ENCODE measurements at regions not wholly inside any gene's neighbourhood (a gene's known extent, or its start where the extent isn't known, plus 50 kb on each side); places are given as distances from the start of the nearest gene placed in this dataset.

DNA sequence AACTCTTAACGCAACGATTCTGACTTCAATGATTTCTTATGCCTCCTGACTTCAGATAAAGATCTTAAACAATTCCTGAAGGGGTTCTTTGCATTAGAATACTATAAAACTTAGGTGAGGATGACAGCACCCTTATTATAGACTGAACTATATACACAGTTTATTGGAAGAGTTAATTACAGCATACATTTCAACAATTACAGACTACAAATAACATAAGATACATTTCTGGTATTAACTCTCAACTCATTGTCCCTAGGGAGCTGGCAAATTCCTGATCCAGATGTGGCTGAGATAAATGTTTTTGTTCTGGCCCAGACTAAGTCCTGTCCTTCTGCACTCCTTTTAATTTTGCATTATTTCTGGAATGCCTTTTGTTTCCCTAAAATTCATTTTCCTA, 155.5 kb upstream of the TMC3 start:
- Histone ChIP-seq H3K4me3 (no peak overlapping the region), H3K9me3 (no peaks in the 10 kb centered on the region), H3K4me1 (no peaks in the 10 kb centered on the region), H3K4me2 (no peak overlapping the region), H3K27ac (no peak overlapping the region)
- FAIRE-seq (no peak), DNase-seq (ENCODE audit: low read depth in 1 of 2, low spot score in 1 of 2) (no peak), ATAC-seq (no peak)
- no peak for TF ChIP-seq MAFK (IDR thresholded peaks at IDR 0.05; ENCODE audit: partially characterized antibody)
- TF ChIP-seq NR3C1 (IDR thresholded peaks at IDR 0.05) = no peak
- TF ChIP-seq, protein P1, sequence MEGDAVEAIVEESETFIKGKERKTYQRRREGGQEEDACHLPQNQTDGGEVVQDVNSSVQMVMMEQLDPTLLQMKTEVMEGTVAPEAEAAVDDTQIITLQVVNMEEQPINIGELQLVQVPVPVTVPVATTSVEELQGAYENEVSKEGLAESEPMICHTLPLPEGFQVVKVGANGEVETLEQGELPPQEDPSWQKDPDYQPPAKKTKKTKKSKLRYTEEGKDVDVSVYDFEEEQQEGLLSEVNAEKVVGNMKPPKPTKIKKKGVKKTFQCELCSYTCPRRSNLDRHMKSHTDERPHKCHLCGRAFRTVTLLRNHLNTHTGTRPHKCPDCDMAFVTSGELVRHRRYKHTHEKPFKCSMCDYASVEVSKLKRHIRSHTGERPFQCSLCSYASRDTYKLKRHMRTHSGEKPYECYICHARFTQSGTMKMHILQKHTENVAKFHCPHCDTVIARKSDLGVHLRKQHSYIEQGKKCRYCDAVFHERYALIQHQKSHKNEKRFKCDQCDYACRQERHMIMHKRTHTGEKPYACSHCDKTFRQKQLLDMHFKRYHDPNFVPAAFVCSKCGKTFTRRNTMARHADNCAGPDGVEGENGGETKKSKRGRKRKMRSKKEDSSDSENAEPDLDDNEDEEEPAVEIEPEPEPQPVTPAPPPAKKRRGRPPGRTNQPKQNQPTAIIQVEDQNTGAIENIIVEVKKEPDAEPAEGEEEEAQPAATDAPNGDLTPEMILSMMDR (IDR thresholded peaks at IDR 0.05) = no peak
- no peak for TF ChIP-seq SMC3 (IDR thresholded peaks at IDR 0.05)
- TF ChIP-seq, protein P2, sequence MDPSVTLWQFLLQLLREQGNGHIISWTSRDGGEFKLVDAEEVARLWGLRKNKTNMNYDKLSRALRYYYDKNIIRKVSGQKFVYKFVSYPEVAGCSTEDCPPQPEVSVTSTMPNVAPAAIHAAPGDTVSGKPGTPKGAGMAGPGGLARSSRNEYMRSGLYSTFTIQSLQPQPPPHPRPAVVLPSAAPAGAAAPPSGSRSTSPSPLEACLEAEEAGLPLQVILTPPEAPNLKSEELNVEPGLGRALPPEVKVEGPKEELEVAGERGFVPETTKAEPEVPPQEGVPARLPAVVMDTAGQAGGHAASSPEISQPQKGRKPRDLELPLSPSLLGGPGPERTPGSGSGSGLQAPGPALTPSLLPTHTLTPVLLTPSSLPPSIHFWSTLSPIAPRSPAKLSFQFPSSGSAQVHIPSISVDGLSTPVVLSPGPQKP (IDR thresholded peaks at IDR 0.05; ENCODE audit: low read depth, low read length) = no peak
- TF ChIP-seq HEYL (CRISPR knock-in tag; IDR thresholded peaks at IDR 0.05) = no peak
- TF ChIP-seq, protein P3, sequence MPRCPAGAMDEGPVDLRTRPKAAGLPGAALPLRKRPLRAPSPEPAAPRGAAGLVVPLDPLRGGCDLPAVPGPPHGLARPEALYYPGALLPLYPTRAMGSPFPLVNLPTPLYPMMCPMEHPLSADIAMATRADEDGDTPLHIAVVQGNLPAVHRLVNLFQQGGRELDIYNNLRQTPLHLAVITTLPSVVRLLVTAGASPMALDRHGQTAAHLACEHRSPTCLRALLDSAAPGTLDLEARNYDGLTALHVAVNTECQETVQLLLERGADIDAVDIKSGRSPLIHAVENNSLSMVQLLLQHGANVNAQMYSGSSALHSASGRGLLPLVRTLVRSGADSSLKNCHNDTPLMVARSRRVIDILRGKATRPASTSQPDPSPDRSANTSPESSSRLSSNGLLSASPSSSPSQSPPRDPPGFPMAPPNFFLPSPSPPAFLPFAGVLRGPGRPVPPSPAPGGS (IDR thresholded peaks at IDR 0.05) = no peak
- TF ChIP-seq, protein P4, sequence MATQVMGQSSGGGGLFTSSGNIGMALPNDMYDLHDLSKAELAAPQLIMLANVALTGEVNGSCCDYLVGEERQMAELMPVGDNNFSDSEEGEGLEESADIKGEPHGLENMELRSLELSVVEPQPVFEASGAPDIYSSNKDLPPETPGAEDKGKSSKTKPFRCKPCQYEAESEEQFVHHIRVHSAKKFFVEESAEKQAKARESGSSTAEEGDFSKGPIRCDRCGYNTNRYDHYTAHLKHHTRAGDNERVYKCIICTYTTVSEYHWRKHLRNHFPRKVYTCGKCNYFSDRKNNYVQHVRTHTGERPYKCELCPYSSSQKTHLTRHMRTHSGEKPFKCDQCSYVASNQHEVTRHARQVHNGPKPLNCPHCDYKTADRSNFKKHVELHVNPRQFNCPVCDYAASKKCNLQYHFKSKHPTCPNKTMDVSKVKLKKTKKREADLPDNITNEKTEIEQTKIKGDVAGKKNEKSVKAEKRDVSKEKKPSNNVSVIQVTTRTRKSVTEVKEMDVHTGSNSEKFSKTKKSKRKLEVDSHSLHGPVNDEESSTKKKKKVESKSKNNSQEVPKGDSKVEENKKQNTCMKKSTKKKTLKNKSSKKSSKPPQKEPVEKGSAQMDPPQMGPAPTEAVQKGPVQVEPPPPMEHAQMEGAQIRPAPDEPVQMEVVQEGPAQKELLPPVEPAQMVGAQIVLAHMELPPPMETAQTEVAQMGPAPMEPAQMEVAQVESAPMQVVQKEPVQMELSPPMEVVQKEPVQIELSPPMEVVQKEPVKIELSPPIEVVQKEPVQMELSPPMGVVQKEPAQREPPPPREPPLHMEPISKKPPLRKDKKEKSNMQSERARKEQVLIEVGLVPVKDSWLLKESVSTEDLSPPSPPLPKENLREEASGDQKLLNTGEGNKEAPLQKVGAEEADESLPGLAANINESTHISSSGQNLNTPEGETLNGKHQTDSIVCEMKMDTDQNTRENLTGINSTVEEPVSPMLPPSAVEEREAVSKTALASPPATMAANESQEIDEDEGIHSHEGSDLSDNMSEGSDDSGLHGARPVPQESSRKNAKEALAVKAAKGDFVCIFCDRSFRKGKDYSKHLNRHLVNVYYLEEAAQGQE (IDR thresholded peaks at IDR 0.05) = no peak
- TF ChIP-seq TP53 (CRISPR knock-in tag; IDR thresholded peaks at IDR 0.05) = no peak
- TF ChIP-seq, protein P5, sequence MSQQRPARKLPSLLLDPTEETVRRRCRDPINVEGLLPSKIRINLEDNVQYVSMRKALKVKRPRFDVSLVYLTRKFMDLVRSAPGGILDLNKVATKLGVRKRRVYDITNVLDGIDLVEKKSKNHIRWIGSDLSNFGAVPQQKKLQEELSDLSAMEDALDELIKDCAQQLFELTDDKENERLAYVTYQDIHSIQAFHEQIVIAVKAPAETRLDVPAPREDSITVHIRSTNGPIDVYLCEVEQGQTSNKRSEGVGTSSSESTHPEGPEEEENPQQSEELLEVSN (IDR thresholded peaks at IDR 0.05; ENCODE audit: borderline replicate concordance, low read depth) = no peak
- TF ChIP-seq ESRRA (IDR thresholded peaks at IDR 0.05; ENCODE audit: borderline replicate concordance, low read length) = no peak
- POLR2A ChIA-PET = no interaction called here
- 35% methylated on average over 2 of the region's 2 CpGs for WGBS (ENCODE audit: missing lambda C conversion rate)
- CTCF ChIA-PET = interaction anchor here (1.3 kb wide), 1 partner anchor 13 kb away, joined by 3 read pairs; no protein-coding TSS in a partner anchor

DNA sequence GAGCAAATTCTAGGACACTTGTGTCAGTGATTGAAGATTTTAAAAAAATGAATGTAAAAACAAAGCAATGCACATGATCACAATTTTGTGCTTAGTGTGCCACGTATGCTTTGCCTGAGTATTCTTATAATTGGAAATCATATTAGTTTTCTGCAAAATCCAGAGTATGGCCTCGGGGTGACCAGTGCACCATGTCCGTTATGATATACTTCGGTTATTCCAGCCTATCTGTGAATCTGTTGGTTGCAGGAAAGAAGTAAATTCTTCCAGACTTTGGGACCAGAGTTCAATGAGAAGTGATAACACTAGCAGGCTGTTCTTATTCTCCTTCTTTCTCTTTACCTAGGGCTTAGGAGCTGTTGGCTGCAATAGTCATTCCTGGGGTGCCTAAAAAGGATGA, 152.0 kb upstream of the TMC3 start:
- no peak for FAIRE-seq
- POLR2A ChIA-PET = no interaction called here
- H3K4me1 ChIP-seq = no peaks in the 10 kb centered on the region
- no peak for ATAC-seq
- no peak overlapping the region for H3K4me3 ChIP-seq
- WGBS (ENCODE audit: missing lambda C conversion rate) = 12% methylated on average over 4 of the region's 4 CpGs
- CTCF ChIA-PET = no interaction called here
- H3K9me3 ChIP-seq = no peaks in the 10 kb centered on the region
- H3K4me2 ChIP-seq = no peak overlapping the region
- DNase-seq (ENCODE audit: low read depth in 1 of 2, low spot score in 1 of 2) = no peak
- H3K27ac ChIP-seq = no peak overlapping the region
- TF ChIP-seq, protein P6, sequence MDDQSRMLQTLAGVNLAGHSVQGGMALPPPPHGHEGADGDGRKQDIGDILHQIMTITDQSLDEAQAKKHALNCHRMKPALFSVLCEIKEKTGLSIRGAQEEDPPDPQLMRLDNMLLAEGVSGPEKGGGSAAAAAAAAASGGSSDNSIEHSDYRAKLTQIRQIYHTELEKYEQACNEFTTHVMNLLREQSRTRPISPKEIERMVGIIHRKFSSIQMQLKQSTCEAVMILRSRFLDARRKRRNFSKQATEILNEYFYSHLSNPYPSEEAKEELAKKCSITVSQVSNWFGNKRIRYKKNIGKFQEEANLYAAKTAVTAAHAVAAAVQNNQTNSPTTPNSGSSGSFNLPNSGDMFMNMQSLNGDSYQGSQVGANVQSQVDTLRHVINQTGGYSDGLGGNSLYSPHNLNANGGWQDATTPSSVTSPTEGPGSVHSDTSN (IDR thresholded peaks at IDR 0.05) = no peak
- no peak for TF ChIP-seq CHD2 (IDR thresholded peaks at IDR 0.05; ENCODE audit: low read length, partially characterized antibody)
- TF ChIP-seq HDAC2 (IDR thresholded peaks at IDR 0.05) = no peak
- no peak for TF ChIP-seq RCOR1 (IDR thresholded peaks at IDR 0.05; ENCODE audit: low read depth, low read length)
- TF ChIP-seq CBX8 (IDR thresholded peaks at IDR 0.05) = no peak
- TF ChIP-seq, protein P4 (IDR thresholded peaks at IDR 0.05) = no peak
- TF ChIP-seq TFCP2L1 (CRISPR knock-in tag; IDR thresholded peaks at IDR 0.05) = no peak
- no peak for TF ChIP-seq EHF (CRISPR knock-in tag; IDR thresholded peaks at IDR 0.05)
- no peak for TF ChIP-seq BHLHE40 (IDR thresholded peaks at IDR 0.05; ENCODE audit: low read depth, low read length)
- TF ChIP-seq ZC3H11A (IDR thresholded peaks at IDR 0.05) = no peak
- TF ChIP-seq, protein P7, sequence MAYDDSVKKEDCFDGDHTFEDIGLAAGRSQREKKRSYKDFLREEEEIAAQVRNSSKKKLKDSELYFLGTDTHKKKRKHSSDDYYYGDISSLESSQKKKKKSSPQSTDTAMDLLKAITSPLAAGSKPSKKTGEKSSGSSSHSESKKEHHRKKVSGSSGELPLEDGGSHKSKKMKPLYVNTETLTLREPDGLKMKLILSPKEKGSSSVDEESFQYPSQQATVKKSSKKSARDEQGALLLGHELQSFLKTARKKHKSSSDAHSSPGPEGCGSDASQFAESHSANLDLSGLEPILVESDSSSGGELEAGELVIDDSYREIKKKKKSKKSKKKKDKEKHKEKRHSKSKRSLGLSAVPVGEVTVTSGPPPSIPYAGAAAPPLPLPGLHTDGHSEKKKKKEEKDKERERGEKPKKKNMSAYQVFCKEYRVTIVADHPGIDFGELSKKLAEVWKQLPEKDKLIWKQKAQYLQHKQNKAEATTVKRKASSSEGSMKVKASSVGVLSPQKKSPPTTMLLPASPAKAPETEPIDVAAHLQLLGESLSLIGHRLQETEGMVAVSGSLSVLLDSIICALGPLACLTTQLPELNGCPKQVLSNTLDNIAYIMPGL (CRISPR knock-in tag; IDR thresholded peaks at IDR 0.05; ENCODE audit: borderline replicate concordance) = no peak
- no peak for TF ChIP-seq RAD21 (conservative IDR thresholded peaks at IDR 0.05 in 1 of 2, IDR thresholded peaks at IDR 0.05 in 1 of 2)
- no peak for TF ChIP-seq RFX5 (IDR thresholded peaks at IDR 0.05)

Measured in A549 (cell line).